Kidney (tissue), 13 donors: ENCODE measurements at regions not wholly inside any gene's neighbourhood (a gene's known extent, or its start where the extent isn't known, plus 50 kb on each side); places are given as distances from the start of the nearest gene placed in this dataset.

Source experiments
- DNase-seq, 5 donors: peaks; one replicate each; pipeline ENCODE4 v3.0.0-alpha.2; 2013 to 2020
- FAIRE-seq: peaks from 2 replicates; lab custom pipeline; 2012; peaks lifted over from hg19 to GRCh38; lab: Jason Lieb, UNC
- H3K27ac ChIP-seq, 2 donors: one replicate each; pipeline ENCODE4 v1.7.0; 2013; ENCODE audit warnings: low read depth in 2 of 2, low read length in 2 of 2, inconsistent platforms in 1 of 2
- H3K27me3 ChIP-seq: one replicate; pipeline ENCODE4 v1.7.1; 2013; ENCODE audit warnings: low read length, inconsistent platforms; ENCODE audit not compliant: control insufficient read depth, insufficient read depth
- H3K36me3 ChIP-seq, 3 donors: one replicate each; pipeline versions ENCODE4 v1.7.0 to v1.7.1; 2013; ENCODE audit warnings: low read length in 3 of 3, control low read depth in 1 of 3, inconsistent platforms in 1 of 3; ENCODE audit not compliant: insufficient read depth in 3 of 3, control insufficient read depth in 2 of 3
- H3K4me1 ChIP-seq, 3 donors: one replicate each; pipeline versions ENCODE4 v1.7.0 to v1.7.1; 2013; ENCODE audit warnings: low read length in 3 of 3, inconsistent platforms in 1 of 3, low read depth in 1 of 3; ENCODE audit not compliant: control insufficient read depth in 2 of 3, insufficient read depth in 2 of 3
- H3K4me3 ChIP-seq, 3 donors: one replicate each; pipeline versions ENCODE4 v1.7.0 to v1.8.1; 2013; ENCODE audit warnings: low read length in 3 of 3, control low read depth in 1 of 3, inconsistent platforms in 1 of 3
- H3K9ac ChIP-seq, 3 donors: one replicate each; pipeline versions ENCODE4 v1.7.0 to v1.7.1; 2013; ENCODE audit warnings: low read length in 3 of 3, control low read depth in 1 of 3, inconsistent platforms in 1 of 3
- H3K9me3 ChIP-seq, 3 donors: one replicate each; pipeline versions ENCODE4 v1.7.0 to v1.7.1; 2013; ENCODE audit warnings: low read length in 3 of 3, control low read depth in 1 of 3, inconsistent platforms in 1 of 3; ENCODE audit not compliant: control insufficient read depth in 2 of 3, insufficient read depth in 1 of 3
- intact Hi-C: fragments of 100-400 bp; cut with DNase I; formaldehyde crosslinking; loops from one replicate; pipeline ENCODE4 v1.11.1; 2022
- TF ChIP-seq, protein P1 (sequence below): IDR thresholded peaks from 3 replicates; pipeline ENCODE4 v1.5.1; 2012; ENCODE audit warnings: mild to moderate bottlenecking, moderate library complexity, borderline replicate concordance; ENCODE audit not compliant: insufficient read depth; ENCODE audit errors: extremely low read depth
- donor health status: control.
- donor health status: control.
- donor health status: control.
- donor health status: control.
- donor health status: control.
- donor health status: DM: yes; HTN: yes; CAD: no.
- donor health status: Normal renal cell carcinoma (clear cell type).

DNA sequence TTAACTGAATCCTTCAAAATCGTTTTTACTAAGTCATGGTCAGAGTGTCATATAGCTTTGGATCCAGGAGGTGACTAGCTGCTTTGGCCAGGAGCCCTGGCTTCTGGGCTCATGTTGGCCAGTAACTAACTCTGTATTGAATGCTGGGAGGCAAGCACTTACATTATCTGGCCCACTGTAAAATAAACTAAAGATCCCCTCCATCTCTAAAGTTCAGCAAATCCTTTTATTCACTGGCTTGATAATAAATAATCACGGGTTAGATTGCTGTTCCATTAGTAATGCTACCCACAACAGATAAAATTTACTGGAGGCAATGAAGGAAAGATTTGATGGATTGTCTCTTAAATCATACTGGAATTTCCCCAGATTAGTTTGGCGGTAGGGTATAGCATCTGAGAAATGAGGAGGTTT, 382.2 kb upstream of the TLE4 start:
- no peaks in the 10 kb centered on the region for H3K9me3 ChIP-seq
- intact Hi-C loops = no loop called here
- no peaks in the 10 kb centered on the region for H3K4me1 ChIP-seq
- TF ChIP-seq, protein P1, sequence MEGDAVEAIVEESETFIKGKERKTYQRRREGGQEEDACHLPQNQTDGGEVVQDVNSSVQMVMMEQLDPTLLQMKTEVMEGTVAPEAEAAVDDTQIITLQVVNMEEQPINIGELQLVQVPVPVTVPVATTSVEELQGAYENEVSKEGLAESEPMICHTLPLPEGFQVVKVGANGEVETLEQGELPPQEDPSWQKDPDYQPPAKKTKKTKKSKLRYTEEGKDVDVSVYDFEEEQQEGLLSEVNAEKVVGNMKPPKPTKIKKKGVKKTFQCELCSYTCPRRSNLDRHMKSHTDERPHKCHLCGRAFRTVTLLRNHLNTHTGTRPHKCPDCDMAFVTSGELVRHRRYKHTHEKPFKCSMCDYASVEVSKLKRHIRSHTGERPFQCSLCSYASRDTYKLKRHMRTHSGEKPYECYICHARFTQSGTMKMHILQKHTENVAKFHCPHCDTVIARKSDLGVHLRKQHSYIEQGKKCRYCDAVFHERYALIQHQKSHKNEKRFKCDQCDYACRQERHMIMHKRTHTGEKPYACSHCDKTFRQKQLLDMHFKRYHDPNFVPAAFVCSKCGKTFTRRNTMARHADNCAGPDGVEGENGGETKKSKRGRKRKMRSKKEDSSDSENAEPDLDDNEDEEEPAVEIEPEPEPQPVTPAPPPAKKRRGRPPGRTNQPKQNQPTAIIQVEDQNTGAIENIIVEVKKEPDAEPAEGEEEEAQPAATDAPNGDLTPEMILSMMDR = no peak
- H3K27ac ChIP-seq = no peak overlapping the region
- no peak overlapping the region for H3K9ac ChIP-seq
- no peaks in the 10 kb centered on the region for H3K36me3 ChIP-seq
- H3K4me3 ChIP-seq = no peak overlapping the region
- no peaks in the 10 kb centered on the region for H3K27me3 ChIP-seq
- no peak for DNase-seq
- no peak for FAIRE-seq

DNA sequence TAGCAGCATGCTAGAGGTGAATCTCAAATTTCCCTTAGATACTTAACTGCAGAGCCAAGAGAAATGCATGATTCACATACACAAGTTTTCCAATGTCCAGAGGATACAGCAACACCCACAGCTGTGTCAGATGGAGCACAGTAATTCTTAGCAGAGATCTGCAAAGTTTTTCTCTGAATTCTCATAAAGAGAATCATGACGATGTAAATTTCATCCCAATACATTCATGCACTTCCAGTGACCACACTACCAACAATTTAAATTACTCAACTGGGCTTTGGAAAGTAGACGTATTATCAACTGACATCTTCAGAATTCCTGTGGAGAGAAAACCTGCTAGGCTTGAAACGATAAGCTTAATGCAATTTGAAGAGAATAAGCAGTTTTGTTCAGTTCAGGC, 378.8 kb upstream of the TLE4 start:
- Histone ChIP-seq H3K36me3 (no peaks in the 10 kb centered on the region), H3K27me3 (no peaks in the 10 kb centered on the region), H3K9ac (no peak overlapping the region), H3K4me1 (no peaks in the 10 kb centered on the region), H3K9me3 (no peaks in the 10 kb centered on the region), H3K27ac (no peak overlapping the region), H3K4me3 (no peak overlapping the region)
- no peak for FAIRE-seq
- TF ChIP-seq, protein P1 = no peak
- DNase-seq = no peak
- intact Hi-C loops = no loop called here

DNA sequence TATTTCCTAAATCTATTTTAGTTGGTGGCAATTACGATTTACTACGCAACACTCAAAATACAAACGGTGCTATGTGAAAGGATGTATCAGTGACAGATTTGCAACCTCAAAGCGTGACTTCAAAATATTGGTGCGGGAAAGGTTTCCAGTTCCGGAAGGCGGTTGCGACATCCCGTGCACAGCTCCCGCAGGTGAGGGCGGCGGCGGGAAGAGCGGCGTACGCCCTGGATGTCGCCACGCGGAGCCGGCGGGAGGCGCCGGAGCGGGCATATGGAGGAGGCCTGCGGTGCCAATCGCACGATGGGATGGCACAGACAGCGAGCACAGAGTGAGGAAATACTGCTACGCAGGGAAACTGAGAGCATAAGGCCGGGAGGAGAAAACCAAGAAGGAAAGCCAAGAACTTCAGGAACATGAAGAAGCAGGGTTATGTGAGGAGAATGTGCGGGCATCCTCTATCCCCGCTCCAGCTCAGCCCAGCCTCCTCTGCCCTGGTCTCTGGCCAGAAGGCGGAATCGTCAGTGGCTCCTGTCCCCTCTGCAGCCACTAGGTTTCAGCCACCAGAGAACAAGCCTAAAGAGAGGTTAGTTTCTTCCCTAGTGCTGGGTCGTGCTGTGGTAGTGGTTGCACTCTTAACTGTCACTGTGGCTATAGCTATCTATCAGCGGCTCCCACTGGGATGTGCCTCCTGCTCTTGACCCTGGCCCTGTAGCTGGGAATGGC, 378.1 kb upstream of the TLE4 start:
- Histone ChIP-seq H3K9ac (no peak overlapping the region), H3K9me3 (no peaks in the 10 kb centered on the region), H3K27me3 (no peaks in the 10 kb centered on the region), H3K27ac (no peak overlapping the region), H3K36me3 (no peaks in the 10 kb centered on the region), H3K4me1 (no peaks in the 10 kb centered on the region), H3K4me3 (no peak overlapping the region)
- intact Hi-C loops = no loop called here
- TF ChIP-seq, protein P1 = no peak
- FAIRE-seq (no peak), DNase-seq (no peak)

DNA sequence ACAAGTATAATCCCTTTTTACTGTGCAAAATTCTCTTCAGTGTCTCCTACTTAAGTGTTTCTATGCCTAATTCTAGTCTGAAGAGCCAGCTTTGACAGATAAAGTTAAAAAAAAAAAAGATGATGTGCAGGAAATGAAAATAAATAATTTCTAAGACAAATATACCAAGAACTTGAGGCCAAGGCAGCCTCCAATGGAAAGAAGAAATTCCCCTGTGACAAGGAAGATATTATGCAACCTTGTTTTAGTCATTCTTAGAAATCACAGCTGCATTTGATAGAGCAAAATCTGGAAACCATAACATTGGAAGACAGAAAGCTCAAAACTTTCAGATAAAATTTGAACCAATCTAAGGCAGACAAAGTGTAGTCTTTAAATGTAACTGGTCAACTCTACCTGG, 375.9 kb upstream of the TLE4 start:
- no peak overlapping the region for H3K27ac ChIP-seq
- H3K27me3 ChIP-seq = no peaks in the 10 kb centered on the region
- intact Hi-C loops = no loop called here
- H3K4me1 ChIP-seq = no peaks in the 10 kb centered on the region
- TF ChIP-seq, protein P1 = no peak
- FAIRE-seq = no peak
- peak in 2 of 5 donors; percentile 3 to 10 for DNase-seq
- H3K4me3 ChIP-seq = no peak overlapping the region
- H3K9me3 ChIP-seq = no peaks in the 10 kb centered on the region
- H3K9ac ChIP-seq = no peak overlapping the region
- no peaks in the 10 kb centered on the region for H3K36me3 ChIP-seq
